Neuronal stem cell (in vitro differentiated cells): ENCODE measurements at regions not wholly inside any gene's neighbourhood (a gene's known extent, or its start where the extent isn't known, plus 50 kb on each side); places are given as distances from the start of the nearest gene placed in this dataset.
A peak's percentile ranks its signal among the peaks of the same experiment; 100 is the strongest.

Experiments used
- DNase-seq: peaks from one replicate; pipeline ENCODE4 v3.0.0-alpha.2; 2013; ENCODE audit warnings: low spot score
- H2AFZ ChIP-seq: one replicate; pipeline ENCODE4 v1.6.1; 2013; ENCODE audit warnings: mild to moderate bottlenecking, low read length, inconsistent platforms
- H2AK5ac ChIP-seq: 2 replicates; pipeline ENCODE4 v1.6.1; 2013; ENCODE audit warnings: low read depth, mild to moderate bottlenecking, inconsistent platforms, low read length, moderate library complexity, mixed read lengths
- H2BK120ac ChIP-seq: 2 replicates; pipeline ENCODE4 v1.6.1; 2013; ENCODE audit warnings: low read depth, mild to moderate bottlenecking, inconsistent platforms, low read length, moderate library complexity, mixed read lengths
- H2BK12ac ChIP-seq: one replicate; pipeline ENCODE4 v1.6.1; 2013; ENCODE audit warnings: low read length, inconsistent platforms
- H2BK15ac ChIP-seq: 2 replicates; pipeline ENCODE4 v1.6.1; 2013; ENCODE audit warnings: mild to moderate bottlenecking, low read length, inconsistent platforms, mixed read lengths
- H2BK5ac ChIP-seq: one replicate; pipeline ENCODE4 v1.6.1; 2013; ENCODE audit warnings: inconsistent platforms, mild to moderate bottlenecking, low read length, moderate library complexity
- H3K14ac ChIP-seq: one replicate; pipeline ENCODE4 v1.6.1; 2013; ENCODE audit warnings: low read length, inconsistent platforms
- H3K18ac ChIP-seq: 2 replicates; pipeline ENCODE4 v1.6.1; 2013; ENCODE audit warnings: low read length, inconsistent platforms
- H3K23ac ChIP-seq: 2 replicates; pipeline ENCODE4 v1.6.1; 2013; ENCODE audit warnings: low read depth, mild to moderate bottlenecking, mixed read lengths, low read length, inconsistent platforms; ENCODE audit not compliant: poor library complexity
- H3K27ac ChIP-seq: replicated peaks from 3 replicates; pipeline ENCODE4 v1.5.1; 2013; ENCODE audit warnings: low read length, inconsistent platforms
- H3K27me3 ChIP-seq, 3 experiments: 2 replicates each; pipeline ENCODE4 v1.6.1; 2013; ENCODE audit warnings: low read length in 3 of 3, mild to moderate bottlenecking in 2 of 3, inconsistent platforms in 1 of 3, low read depth in 1 of 3, mixed read lengths in 1 of 3, moderate library complexity in 1 of 3; ENCODE audit not compliant: control insufficient read depth in 3 of 3, insufficient read depth in 3 of 3
- H3K36me3 ChIP-seq, 2 donors: replicated peaks in 1 of 2; 2 replicates each; pipeline ENCODE4 v1.6.1; 2013; ENCODE audit warnings: low read length in 2 of 2; ENCODE audit not compliant: control insufficient read depth in 2 of 2, insufficient read depth in 2 of 2
- H3K4ac ChIP-seq: 2 replicates; pipeline ENCODE4 v1.6.1; 2013; ENCODE audit warnings: inconsistent platforms, mild to moderate bottlenecking, low read length, moderate library complexity
- H3K4me1 ChIP-seq, 2 donors: 1 replicate in 1 of 2; 2 replicates in 1 of 2; pipeline ENCODE4 v1.6.1; 2013; ENCODE audit warnings: low read length in 2 of 2, low read depth in 1 of 2; ENCODE audit not compliant: control insufficient read depth in 2 of 2, insufficient read depth in 1 of 2
- H3K4me2 ChIP-seq: one replicate; pipeline ENCODE4 v1.6.1; 2013; ENCODE audit warnings: mild to moderate bottlenecking, low read length, inconsistent platforms; ENCODE audit not compliant: insufficient read depth, poor library complexity, severe bottlenecking
- H3K4me3 ChIP-seq, 2 donors: 2 replicates each; pipeline ENCODE4 v1.5.1; 2013; ENCODE audit warnings: low read length in 2 of 2, mild to moderate bottlenecking in 2 of 2, inconsistent platforms in 1 of 2, moderate library complexity in 1 of 2
- H3K79me1 ChIP-seq: one replicate; pipeline ENCODE4 v1.6.1; 2013; ENCODE audit warnings: low read depth, mild to moderate bottlenecking, inconsistent platforms, low read length, moderate library complexity
- H3K9ac ChIP-seq: one replicate; pipeline ENCODE4 v1.6.1; 2013; ENCODE audit warnings: mild to moderate bottlenecking, low read depth, low read length, inconsistent platforms; ENCODE audit not compliant: poor library complexity
- H3K9me3 ChIP-seq, 2 donors: replicated peaks in 1 of 2; 2 replicates each; pipeline versions ENCODE3 to v1.6.1; 2013; ENCODE audit warnings: low read length in 2 of 2, mild to moderate bottlenecking in 2 of 2, inconsistent platforms in 1 of 2, low read depth in 1 of 2, mixed read lengths in 1 of 2, moderate library complexity in 1 of 2; ENCODE audit not compliant: control insufficient read depth in 2 of 2, insufficient read depth in 1 of 2
- H4K8ac ChIP-seq: one replicate; pipeline ENCODE4 v1.6.1; 2013; ENCODE audit warnings: low read depth, mild to moderate bottlenecking, inconsistent platforms, low read length, moderate library complexity
- H4K91ac ChIP-seq: one replicate; pipeline ENCODE4 v1.6.1; 2013; ENCODE audit warnings: low read length, low read depth, mild to moderate bottlenecking, inconsistent platforms; ENCODE audit not compliant: poor library complexity
- WGBS, 2 donors: extraction: QIAGEN DNeasy Blood & Tissue Kit; methylation state at CpG; one replicate each; pipeline ENCODE4 v1.1.7; 2013; ENCODE audit warnings: missing lambda C conversion rate in 2 of 2, mixed read lengths in 1 of 2; ENCODE audit not compliant: insufficient read length in 2 of 2, insufficient replicate concordance in 1 of 2; ENCODE audit errors: extremely low coverage in 2 of 2; 5-methylcytosine and 5-hydroxymethylcytosine counted together

GRCh38 chr21:43313221-43313938 is 113.6 kb downstream of the SIK1 start:
- Histone ChIP-seq H3K9ac (no peak overlapping the region), H2AK5ac (peak overlapping the region; percentile 30), H3K4me3 (no peak overlapping the region), H3K27ac (no peak overlapping the region), H3K23ac (no peak overlapping the region), H2BK12ac (no peak overlapping the region), H4K8ac (no peak overlapping the region), H2BK120ac (no peak overlapping the region), H3K4ac (no peak overlapping the region), H3K14ac (peak overlapping the region; percentile 84), H3K4me2 (no peak overlapping the region), H3K18ac (peak overlapping the region; percentile 52), H3K79me1 (no peaks in the 10 kb centered on the region), H2AFZ (no peak overlapping the region), H3K27me3 (no peaks in the 10 kb centered on the region), H2BK15ac (no peak overlapping the region), H3K4me1 (peaks cover 5% of the 10 kb centered on the region in 2 donors), H2BK5ac (no peak overlapping the region), H3K36me3 (no peaks in the 10 kb centered on the region), H4K91ac (no peak overlapping the region), H3K9me3 (peaks cover 6 to 10% of the 10 kb centered on the region in 2 donors)
- DNase-seq = no peak
- WGBS, 2 donors = no CpG with 5 or more reads among the region's 20 CpGs

- Histone ChIP-seq H2BK120ac (no peak overlapping the region), H4K91ac (no peak overlapping the region), H4K8ac (no peak overlapping the region), H3K4me1 (peaks cover 5% of the 10 kb centered on the region in 2 donors), H3K9me3 (peaks cover 2 to 7% of the 10 kb centered on the region in 2 donors), H3K18ac (peak overlapping the region; percentile 85), H2BK5ac (no peak overlapping the region), H3K4ac (no peak overlapping the region), H3K23ac (peak overlapping the region; percentile 80), H3K14ac (no peak overlapping the region), H3K36me3 (no peaks in the 10 kb centered on the region), H2AK5ac (no peak overlapping the region), H3K79me1 (no peaks in the 10 kb centered on the region), H2AFZ (peak overlapping the region; percentile 62), H2BK12ac (no peak overlapping the region), H3K9ac (peak overlapping the region; percentile 70), H3K4me2 (no peak overlapping the region), H3K4me3 (no peak overlapping the region), H2BK15ac (no peak overlapping the region), H3K27ac (no peak overlapping the region), H3K27me3 (no peaks in the 10 kb centered on the region)
- DNase-seq = no peak
- no CpG with 5 or more reads among the region's 6 CpGs for WGBS, 2 donors
Observed at GRCh38 chr21:43312751-43313169, 114.2 kb downstream of the SIK1 start.

GRCh38 chr21:43312011-43312410 is 114.9 kb downstream of the SIK1 start:
- no peak overlapping the region for H2AFZ ChIP-seq
- no peak overlapping the region for H3K9ac ChIP-seq
- H3K27ac ChIP-seq = no peak overlapping the region
- no peaks in the 10 kb centered on the region for H3K27me3 ChIP-seq
- no peak overlapping the region for H3K14ac ChIP-seq
- H3K18ac ChIP-seq = no peak overlapping the region
- H3K4me2 ChIP-seq = no peak overlapping the region
- no peak overlapping the region for H2BK5ac ChIP-seq
- H3K4me1 ChIP-seq = peaks cover 5% of the 10 kb centered on the region in 2 donors
- H4K91ac ChIP-seq = no peak overlapping the region
- no peak overlapping the region for H2AK5ac ChIP-seq
- H3K36me3 ChIP-seq = no peaks in the 10 kb centered on the region
- H3K4ac ChIP-seq = no peak overlapping the region
- H3K9me3 ChIP-seq = peaks cover 0 to 3% of the 10 kb centered on the region in 2 donors
- no peaks in the 10 kb centered on the region for H3K79me1 ChIP-seq
- no peak overlapping the region for H2BK12ac ChIP-seq
- no peak overlapping the region for H3K23ac ChIP-seq
- no peak overlapping the region for H3K4me3 ChIP-seq
- no CpG with 5 or more reads among the region's 4 CpGs for WGBS, 2 donors
- H2BK120ac ChIP-seq = no peak overlapping the region
- no peak for DNase-seq
- no peak overlapping the region for H2BK15ac ChIP-seq
- no peak overlapping the region for H4K8ac ChIP-seq

- no peak overlapping the region for H3K27ac ChIP-seq
- H2BK12ac ChIP-seq = no peak overlapping the region
- no peak overlapping the region for H2BK15ac ChIP-seq
- no peak overlapping the region for H2BK5ac ChIP-seq
- no peak overlapping the region for H3K4ac ChIP-seq
- H3K4me2 ChIP-seq = no peak overlapping the region
- H4K8ac ChIP-seq = no peak overlapping the region
- H3K14ac ChIP-seq = no peak overlapping the region
- no peak overlapping the region for H3K4me3 ChIP-seq
- no peak overlapping the region for H2BK120ac ChIP-seq
- WGBS, 2 donors = no CpG with 5 or more reads among the region's 8 CpGs
- DNase-seq = no peak
- H3K9me3 ChIP-seq = peaks cover 0 to 2% of the 10 kb centered on the region in 2 donors
- no peak overlapping the region for H3K18ac ChIP-seq
- no peak overlapping the region for H3K9ac ChIP-seq
- no peaks in the 10 kb centered on the region for H3K36me3 ChIP-seq
- no peak overlapping the region for H3K23ac ChIP-seq
- no peaks in the 10 kb centered on the region for H3K27me3 ChIP-seq
- no peak overlapping the region for H2AK5ac ChIP-seq
- no peak overlapping the region for H4K91ac ChIP-seq
- peaks cover 5% of the 10 kb centered on the region in 2 donors for H3K4me1 ChIP-seq
- no peaks in the 10 kb centered on the region for H3K79me1 ChIP-seq
- H2AFZ ChIP-seq = no peak overlapping the region
Observed at GRCh38 chr21:43311301-43311817, 115.6 kb downstream of the SIK1 start.
